Endothelial cell of hepatic sinusoid (primary cell): ENCODE measurements at regions not wholly inside any gene's neighbourhood (a gene's known extent, or its start where the extent isn't known, plus 50 kb on each side); places are given as distances from the start of the nearest gene placed in this dataset.

ENCODE experiments used
- in situ Hi-C: cut with HindIII; loops from 2 replicates; pipeline ENCODE4 v1.10.0; 2017; ENCODE audit warnings: low sequenced_read_pairs

GRCh38 chr14:66092206-66092605, 394.0 kb upstream of the CCDC196 start:
- in situ Hi-C loops: no loop called here

DNA sequence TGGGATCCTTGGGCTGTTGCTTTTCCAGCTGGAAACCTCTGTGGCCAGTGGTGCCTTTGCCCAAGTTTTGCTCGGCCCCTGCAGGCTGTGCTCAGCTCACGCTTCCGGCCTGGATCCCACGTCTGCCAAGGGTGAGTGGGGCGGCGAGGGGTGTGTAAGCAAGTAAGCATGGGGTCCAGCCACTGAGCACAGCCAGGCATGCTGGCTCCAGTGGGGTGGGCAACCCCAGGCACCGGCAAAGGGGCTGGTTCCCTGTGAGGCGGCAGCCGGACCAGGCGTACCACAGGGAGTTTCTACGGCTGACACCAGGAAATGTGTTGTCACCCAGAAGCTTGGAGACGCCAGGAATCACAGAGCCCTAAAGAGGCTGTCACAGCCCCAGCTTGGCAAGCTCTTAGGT, 393.4 kb upstream of the CCDC196 start:
- in situ Hi-C loops: no loop called here

DNA sequence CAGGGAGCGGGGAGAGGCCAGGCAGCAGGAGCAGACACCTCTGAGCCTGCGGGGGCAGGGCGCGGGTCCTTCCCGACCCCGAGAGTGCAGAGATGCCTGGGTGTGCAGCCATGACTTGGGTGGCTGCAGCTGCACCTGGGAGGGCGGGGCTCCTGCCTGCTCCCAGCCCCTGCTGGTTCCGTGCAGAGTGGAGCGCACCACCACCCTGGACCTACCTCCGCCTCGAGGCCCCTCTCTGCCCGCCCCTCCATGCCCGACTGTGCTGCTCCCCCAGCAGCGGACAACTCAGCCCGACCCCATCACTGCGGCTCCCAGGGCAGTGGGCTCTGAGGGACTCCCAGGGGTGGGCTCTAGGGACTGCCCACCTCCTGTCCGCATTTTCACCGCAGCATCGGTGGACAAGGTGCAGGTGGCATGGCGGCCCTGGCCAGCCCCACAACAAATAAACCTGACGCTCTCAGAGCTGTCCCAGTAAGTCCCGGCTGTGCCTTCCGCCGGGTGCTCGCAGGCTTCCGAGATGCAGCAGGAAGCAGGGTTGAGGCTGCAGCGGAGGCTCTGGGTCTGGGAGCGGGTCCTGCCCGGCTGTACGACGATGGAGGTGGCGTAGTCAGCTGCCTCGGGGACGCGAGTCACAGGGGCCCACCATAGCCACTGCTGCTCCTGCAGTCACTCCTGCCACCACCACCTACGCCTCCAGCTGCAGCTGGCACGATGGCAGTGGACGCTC, 392.0 kb upstream of the CCDC196 start:
- in situ Hi-C loops: no loop called here

DNA sequence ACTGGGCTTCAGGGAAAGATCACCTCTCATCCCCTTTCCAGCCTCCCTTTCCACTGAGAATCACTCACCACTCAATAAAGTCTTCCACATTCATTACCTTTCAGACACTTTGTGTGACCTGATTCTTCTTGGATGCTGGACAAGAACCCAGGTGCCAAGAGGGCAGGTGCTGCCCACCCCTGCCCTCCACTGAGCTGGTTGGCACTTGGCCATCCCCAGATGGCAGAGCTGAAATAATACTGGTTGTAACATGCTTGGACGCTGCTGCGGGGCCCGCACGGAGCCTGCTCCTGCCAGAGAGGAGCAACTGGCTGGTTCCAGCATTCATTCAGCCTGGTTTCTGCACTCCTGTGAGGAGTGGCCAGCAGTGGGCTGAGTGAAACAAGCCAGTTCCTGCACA, 386.7 kb upstream of the CCDC196 start:
- in situ Hi-C loops: no loop called here

- in situ Hi-C loops: loop anchor here (5.0 kb wide), 1 partner anchor 48 kb away; no protein-coding TSS in a partner anchor
These were observed 386.2 kb upstream of the CCDC196 start for GRCh38 chr14:66099931-66100330.

DNA sequence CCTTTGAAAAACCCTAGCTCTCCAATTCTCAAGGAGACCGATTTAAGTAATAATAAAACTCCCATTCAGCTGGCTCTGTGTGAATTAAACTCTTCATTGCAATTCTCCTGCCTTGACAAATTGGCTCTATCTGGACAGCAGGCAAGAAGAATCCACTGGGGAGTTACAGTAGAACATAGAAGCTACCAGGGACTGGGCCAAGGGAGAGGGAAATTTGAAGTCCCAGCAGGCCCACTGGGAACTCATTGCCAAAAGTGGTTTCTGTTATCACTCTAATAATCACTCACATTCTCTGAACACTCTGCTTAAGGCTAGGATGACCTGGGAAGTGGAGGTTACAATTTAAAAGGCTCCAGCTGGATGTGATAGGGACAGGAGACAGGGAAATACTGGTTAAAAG, 384.5 kb upstream of the CCDC196 start:
- in situ Hi-C loops: loop anchor here (5.0 kb wide), 1 partner anchor 49 kb away; no protein-coding TSS in a partner anchor

DNA sequence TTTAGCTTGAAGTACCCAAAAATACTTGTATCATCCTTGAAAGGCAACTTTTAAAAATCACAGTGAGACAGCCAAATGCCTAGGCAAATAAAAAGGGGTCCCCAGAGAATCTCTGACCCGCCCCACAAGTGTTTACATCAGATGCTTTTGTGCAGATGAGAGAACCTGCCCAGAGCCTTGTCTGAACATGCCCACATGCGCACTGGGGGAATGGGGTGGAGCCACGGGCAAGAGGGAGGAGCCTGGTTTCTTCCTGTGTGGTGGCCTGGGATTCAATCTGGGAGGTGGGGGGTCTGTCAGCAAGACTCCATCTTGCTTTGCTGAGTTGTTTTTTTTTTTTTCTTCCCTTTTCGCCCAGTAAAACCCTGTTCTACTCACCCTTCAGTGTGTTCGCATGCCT, 381.7 kb upstream of the CCDC196 start:
- in situ Hi-C loops: loop anchor here (5.0 kb wide), 1 partner anchor 52 kb away; no protein-coding TSS in a partner anchor

GRCh38 chr14:66105815-66106214, 380.4 kb upstream of the CCDC196 start:
- in situ Hi-C loops: no loop called here

DNA sequence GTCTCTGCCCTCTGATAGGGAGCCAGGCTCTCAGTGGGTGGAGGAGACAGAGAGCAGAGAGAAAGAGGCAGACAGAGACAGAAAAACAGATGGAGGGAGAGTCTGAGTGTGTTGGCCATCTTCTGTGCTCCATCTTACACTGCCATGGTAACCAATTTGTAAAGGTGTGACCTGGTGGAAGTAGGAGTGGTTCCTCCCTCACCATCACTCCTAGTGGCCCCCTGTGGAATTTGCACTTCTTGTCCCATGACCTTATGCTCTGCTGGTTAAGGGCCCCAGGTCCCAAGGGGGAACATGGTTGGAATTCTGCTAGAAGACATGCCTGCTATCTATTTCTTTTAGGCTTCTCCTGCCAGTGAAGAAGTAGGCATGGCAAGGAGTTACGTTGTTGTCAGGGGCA, 376.7 kb upstream of the CCDC196 start:
- in situ Hi-C loops: no loop called here

DNA sequence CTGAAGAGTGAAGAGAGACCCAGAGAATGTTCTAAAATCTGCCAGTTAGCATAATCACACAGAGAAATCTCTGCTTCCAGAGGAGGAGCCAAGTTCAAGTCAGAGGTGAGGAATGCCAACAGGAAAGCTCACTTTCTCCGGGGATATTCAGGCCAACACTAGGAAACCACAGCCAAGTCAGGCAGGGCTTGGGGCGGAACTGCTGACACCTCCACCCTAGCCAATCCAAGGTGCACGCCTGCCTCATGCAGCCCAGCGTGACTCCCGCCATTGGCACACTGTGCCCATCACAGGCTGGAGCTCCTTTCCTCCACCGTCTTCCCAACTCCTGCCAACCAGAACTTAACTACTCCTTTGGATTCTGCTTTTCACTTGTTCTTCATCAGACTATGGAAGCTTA, 374.3 kb upstream of the CCDC196 start:
- in situ Hi-C loops: no loop called here

- in situ Hi-C loops: no loop called here
These were observed 372.1 kb upstream of the CCDC196 start for GRCh38 chr14:66114071-66114470.

- in situ Hi-C loops: no loop called here
These were observed 370.2 kb upstream of the CCDC196 start for GRCh38 chr14:66115740-66116502.

- in situ Hi-C loops: no loop called here
These were observed 369.4 kb upstream of the CCDC196 start for GRCh38 chr14:66116732-66117131.

DNA sequence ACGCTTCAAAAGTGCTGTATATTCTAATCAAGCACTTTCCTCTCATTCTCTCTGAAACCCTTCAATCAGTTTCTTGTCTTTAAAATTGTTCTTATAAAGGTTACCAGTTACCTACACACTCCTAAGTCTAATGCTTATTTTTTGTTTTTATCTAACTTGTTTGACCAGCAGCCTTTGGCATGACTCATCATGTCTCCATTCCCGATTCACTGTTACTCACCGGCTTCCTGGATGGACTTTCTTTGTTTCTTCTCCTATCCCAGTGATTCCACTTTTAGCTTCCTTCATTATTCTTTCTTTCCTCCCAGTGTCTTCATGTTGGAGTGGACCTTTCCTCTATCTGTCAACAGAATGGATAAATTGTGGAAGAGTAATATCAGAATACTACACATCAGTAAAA, 368.6 kb upstream of the CCDC196 start:
- in situ Hi-C loops: no loop called here

GRCh38 chr14:66119606-66120231, 366.5 kb upstream of the CCDC196 start:
- in situ Hi-C loops: no loop called here

DNA sequence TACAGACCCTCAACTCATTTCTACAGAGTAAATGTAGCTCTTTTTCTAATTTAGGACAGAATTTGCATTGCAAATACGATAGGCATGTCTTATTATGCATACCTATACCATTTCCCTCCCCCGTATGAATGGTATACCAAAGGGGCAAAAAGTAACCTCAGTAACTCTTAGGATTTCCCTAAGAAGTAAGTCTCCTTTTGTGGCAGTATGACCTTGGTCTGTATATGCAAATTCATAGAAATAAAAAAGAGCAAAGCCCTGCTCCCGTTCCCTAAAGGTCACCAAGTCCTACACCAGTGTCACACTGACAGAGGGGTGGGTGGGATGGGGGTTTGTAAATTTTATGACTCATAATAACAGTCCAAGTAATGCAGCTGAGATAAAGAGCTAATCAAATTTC, 365.8 kb upstream of the CCDC196 start:
- in situ Hi-C loops: no loop called here

- in situ Hi-C loops: no loop called here
These were observed 364.3 kb upstream of the CCDC196 start for GRCh38 chr14:66121859-66122258.

- in situ Hi-C loops: loop anchor here (5.0 kb wide), 1 partner anchor 48 kb away; no protein-coding TSS in a partner anchor
These were observed 356.9 kb upstream of the CCDC196 start for GRCh38 chr14:66129224-66129623.

DNA sequence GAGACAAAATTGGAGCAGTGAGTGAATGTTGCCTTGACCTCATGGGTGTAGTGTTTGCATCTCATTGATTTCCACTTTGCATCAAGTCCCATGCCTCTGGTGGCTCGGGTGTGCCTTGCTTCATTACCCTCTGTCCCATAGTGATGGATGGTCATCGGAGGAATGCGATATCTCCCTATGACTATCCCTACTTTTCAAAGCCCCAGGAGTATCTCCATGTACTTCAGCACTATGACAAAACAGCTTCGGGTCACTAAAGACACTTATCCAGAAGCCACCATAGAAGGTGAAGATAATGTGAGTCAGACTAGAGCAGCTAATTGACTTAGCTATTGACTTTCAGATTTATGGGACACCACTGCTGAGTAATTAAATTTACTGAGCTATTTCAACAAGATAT, 355.1 kb upstream of the CCDC196 start:
- in situ Hi-C loops: no loop called here

GRCh38 chr14:66133666-66134065, 352.5 kb upstream of the CCDC196 start:
- in situ Hi-C loops: no loop called here

DNA sequence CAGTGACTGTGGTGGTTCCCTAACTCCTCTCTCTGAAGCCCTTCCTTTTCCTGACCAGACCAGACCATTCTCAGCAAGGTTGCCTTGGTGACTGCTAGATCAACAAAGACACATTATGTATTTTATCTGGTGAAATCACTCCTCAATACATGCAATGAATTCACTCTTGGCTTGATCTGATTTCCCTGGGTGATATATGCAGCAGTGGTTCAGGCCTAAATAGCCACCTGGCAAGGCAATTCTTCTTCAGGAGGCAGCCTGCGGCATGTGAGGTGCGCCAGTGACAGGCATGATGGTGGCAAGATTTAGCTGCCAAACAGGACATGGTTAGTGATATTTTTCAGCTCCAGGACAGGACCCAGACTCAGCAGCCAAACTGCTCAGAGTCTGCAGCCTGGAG, 350.3 kb upstream of the CCDC196 start:
- in situ Hi-C loops: no loop called here

GRCh38 chr14:66137081-66137480, 349.1 kb upstream of the CCDC196 start:
- in situ Hi-C loops: no loop called here
